Lower lobe of right lung (tissue), 2 donors: ENCODE measurements at regions not wholly inside any gene's neighbourhood (a gene's known extent, or its start where the extent isn't known, plus 50 kb on each side); places are given as distances from the start of the nearest gene placed in this dataset.

ENCODE experiments used
- ATAC-seq, 2 donors: fragments of 200-7000 bp; cut with Tn5 transposase; one replicate each; pipeline ENCODE4 v1.9.1; 2020 to 2022; ENCODE audit warnings: mild to moderate bottlenecking in 2 of 2, moderate library complexity in 2 of 2
- DNase-seq: peaks from one replicate; pipeline ENCODE4 v3.0.0-alpha.2; 2020
- H3K27ac ChIP-seq: fragments of 200-600 bp; one replicate; pipeline ENCODE4 v1.8.0; 2022
- H3K27me3 ChIP-seq: fragments of 200-600 bp; one replicate; pipeline ENCODE4 v1.8.0; 2022; ENCODE audit warnings: low read depth
- H3K36me3 ChIP-seq: fragments of 200-600 bp; one replicate; pipeline ENCODE4 v1.8.0; 2022; ENCODE audit warnings: mild to moderate bottlenecking
- H3K4me1 ChIP-seq: fragments of 200-600 bp; one replicate; pipeline ENCODE4 v1.8.0; 2022
- H3K4me3 ChIP-seq: fragments of 200-600 bp; one replicate; pipeline ENCODE4 v1.8.0; 2022; ENCODE audit warnings: mild to moderate bottlenecking
- H3K9me3 ChIP-seq: fragments of 200-600 bp; one replicate; pipeline ENCODE4 v1.8.0; 2022
- intact Hi-C: fragments of 100-400 bp; cut with DNase I; formaldehyde crosslinking; loops from one replicate; pipeline ENCODE4 v1.11.0; 2022
- TF ChIP-seq, protein P1 (sequence below): fragments of 200-600 bp; IDR thresholded peaks from one replicate; pipeline ENCODE4 v1.8.0; 2022; ENCODE audit warnings: antibody characterized with exemption, mild to moderate bottlenecking
- donor health status: DM: no; HTN: yes; CAD: no; lungs with severe emphysema.

DNA sequence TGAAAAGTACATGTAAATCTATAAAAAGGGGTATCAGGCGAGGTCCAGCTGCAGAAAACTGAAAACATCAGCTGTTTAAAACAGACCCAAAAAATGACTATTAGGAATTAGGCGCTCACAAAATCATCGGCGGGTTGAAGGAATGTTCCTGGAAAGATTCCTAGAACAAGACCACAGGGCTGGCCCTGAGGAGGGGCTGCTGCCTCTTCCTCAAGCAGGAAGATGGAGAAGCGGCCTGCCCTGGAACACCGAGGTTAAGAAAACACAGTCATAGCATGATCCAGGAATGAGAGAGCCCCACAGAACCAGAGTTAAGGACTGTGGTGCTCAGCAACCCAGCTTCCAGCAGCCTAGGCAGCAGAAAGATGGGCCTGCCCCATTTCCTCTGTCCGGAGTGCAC, 78.4 kb downstream of the C11orf91 start:
- Histone ChIP-seq H3K27ac (no peak overlapping the region), H3K4me1 (no peaks in the 10 kb centered on the region), H3K9me3 (no peaks in the 10 kb centered on the region), H3K27me3 (no peaks in the 10 kb centered on the region), H3K4me3 (no peak overlapping the region), H3K36me3 (no peaks in the 10 kb centered on the region)
- no peak for DNase-seq
- intact Hi-C loops, result no loop called here
- TF ChIP-seq, protein P1, sequence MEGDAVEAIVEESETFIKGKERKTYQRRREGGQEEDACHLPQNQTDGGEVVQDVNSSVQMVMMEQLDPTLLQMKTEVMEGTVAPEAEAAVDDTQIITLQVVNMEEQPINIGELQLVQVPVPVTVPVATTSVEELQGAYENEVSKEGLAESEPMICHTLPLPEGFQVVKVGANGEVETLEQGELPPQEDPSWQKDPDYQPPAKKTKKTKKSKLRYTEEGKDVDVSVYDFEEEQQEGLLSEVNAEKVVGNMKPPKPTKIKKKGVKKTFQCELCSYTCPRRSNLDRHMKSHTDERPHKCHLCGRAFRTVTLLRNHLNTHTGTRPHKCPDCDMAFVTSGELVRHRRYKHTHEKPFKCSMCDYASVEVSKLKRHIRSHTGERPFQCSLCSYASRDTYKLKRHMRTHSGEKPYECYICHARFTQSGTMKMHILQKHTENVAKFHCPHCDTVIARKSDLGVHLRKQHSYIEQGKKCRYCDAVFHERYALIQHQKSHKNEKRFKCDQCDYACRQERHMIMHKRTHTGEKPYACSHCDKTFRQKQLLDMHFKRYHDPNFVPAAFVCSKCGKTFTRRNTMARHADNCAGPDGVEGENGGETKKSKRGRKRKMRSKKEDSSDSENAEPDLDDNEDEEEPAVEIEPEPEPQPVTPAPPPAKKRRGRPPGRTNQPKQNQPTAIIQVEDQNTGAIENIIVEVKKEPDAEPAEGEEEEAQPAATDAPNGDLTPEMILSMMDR, result no peak
- ATAC-seq, result no peak

DNA sequence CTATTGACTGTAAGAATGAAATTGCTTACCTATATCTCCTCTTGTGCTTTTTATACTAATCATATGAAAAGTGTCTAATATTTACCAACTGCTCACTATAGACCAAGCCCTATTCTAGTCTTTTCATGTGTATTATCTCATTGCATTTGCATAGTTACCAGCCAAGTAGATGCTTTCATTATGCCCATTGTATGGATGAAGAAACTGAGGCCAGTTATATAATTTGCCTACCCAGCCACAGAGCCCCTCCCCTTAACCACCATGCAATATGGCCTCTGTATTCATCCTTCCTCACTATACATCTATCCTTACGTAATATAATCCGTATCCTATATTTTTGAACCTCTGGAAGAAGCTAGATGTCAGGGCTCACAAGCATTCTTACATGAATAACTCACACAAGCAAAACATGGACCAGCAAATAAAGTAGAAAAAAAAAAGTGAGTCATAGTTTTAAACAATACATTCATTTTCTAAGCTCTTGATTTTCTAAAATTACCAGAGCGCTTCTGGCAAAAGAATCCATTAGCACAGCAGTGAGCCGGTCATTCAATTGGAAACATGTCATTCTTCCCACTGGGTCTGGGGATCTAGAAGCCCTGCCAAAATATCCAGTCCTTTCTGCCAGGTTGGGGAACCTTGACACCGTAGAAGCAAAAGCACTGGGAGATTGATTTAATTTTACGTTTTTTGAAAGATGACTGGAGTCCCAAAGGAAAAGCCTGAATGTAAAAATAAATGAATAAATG, 80.0 kb downstream of the C11orf91 start:
- TF ChIP-seq, protein P1, result no peak
- H3K36me3 ChIP-seq, result no peaks in the 10 kb centered on the region
- DNase-seq, result no peak
- H3K27ac ChIP-seq, result no peak overlapping the region
- intact Hi-C loops, result no loop called here
- no peak overlapping the region for H3K4me3 ChIP-seq
- H3K4me1 ChIP-seq, result no peaks in the 10 kb centered on the region
- no peaks in the 10 kb centered on the region for H3K27me3 ChIP-seq
- H3K9me3 ChIP-seq, result no peaks in the 10 kb centered on the region
- no peak for ATAC-seq

DNA sequence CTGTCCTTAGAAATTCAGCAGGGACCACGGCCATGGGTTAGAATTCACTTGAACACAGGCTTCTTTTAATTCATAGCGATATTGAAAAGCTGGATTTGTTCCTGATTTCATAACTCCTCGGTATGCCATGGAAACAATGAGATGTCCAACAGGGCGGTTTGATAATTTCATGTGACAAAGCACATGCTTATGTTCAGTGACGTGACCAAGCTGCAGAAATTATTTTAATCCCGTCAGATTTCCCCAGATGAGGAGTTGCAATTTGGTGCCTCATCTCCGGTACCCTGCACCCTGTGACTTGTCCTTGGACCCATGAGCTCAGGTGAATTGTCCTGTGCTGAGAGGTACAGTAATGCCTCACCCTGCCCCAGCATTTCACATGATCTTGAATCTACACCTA, 81.7 kb downstream of the C11orf91 start:
- intact Hi-C loops, result no loop called here
- Histone ChIP-seq H3K9me3 (no peaks in the 10 kb centered on the region), H3K4me1 (no peaks in the 10 kb centered on the region), H3K27me3 (no peaks in the 10 kb centered on the region), H3K4me3 (no peak overlapping the region), H3K27ac (no peak overlapping the region), H3K36me3 (no peaks in the 10 kb centered on the region)
- ATAC-seq, result no peak
- no peak for DNase-seq
- TF ChIP-seq, protein P1, result no peak

DNA sequence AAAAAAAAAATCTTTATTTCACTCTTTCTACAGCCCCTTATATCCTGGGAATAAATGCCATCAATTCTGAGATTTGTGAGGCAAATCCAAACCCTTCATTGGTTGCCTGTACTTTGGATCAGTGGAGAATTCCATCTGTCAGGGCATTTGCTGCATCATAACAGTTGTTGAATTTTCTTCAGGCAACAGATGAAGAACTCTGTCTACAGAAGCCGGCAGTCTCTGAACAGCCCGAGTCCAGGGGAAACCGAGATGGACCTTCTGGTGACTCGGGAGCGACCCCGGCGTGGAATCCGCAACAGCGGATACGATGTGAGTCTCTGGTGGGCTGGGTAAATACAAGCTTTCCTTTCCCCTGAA, 82.3 kb downstream of the C11orf91 start:
- no peak overlapping the region for H3K4me3 ChIP-seq
- no peaks in the 10 kb centered on the region for H3K27me3 ChIP-seq
- intact Hi-C loops, result no loop called here
- no peaks in the 10 kb centered on the region for H3K4me1 ChIP-seq
- ATAC-seq (no peak), DNase-seq (no peak)
- H3K36me3 ChIP-seq, result no peaks in the 10 kb centered on the region
- no peaks in the 10 kb centered on the region for H3K9me3 ChIP-seq
- TF ChIP-seq, protein P1, result no peak
- H3K27ac ChIP-seq, result no peak overlapping the region

DNA sequence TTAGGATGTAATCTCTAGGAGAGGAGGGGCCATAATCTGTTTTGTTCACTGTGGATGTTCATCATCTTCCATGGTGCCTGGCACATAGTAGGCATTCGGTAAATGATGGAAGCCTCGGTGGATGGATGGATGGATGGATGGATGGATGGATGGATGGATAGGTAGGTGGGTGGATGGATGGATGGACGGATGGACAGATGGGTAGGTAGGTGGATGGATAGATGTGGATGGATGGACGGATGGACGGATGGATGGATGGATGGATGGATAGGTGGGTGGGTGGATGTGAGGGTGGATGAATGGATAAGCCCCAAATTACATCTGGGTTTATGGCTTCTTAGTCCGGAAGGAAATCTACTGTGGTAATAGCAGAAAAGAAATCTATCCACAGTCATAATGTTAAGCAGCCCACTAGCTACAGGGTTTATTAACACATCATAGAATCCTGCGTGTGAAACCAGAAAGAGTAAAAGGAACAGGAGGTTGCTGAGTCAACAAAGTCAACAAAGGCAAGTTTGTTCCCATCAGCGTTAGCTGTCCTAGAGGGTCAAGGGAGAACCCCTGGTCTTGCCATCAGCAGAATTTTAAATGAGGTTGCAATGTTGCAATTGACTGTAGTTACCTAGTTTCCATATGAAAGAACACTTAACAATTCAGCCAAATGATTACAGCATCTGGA, 82.8 kb downstream of the C11orf91 start:
- H3K4me3 ChIP-seq, result no peak overlapping the region
- ATAC-seq (no peak), DNase-seq (no peak)
- TF ChIP-seq, protein P1, result no peak
- no peaks in the 10 kb centered on the region for H3K27me3 ChIP-seq
- no peaks in the 10 kb centered on the region for H3K36me3 ChIP-seq
- intact Hi-C loops, result no loop called here
- H3K27ac ChIP-seq, result no peak overlapping the region
- H3K4me1 ChIP-seq, result no peaks in the 10 kb centered on the region
- no peaks in the 10 kb centered on the region for H3K9me3 ChIP-seq
